ENCODE measurements at regions not wholly inside any gene's neighbourhood (a gene's known extent, or its start where the extent isn't known, plus 50 kb on each side); places are given as distances from the start of the nearest gene placed in this dataset.
"Not testable (repeated sequence)": the region's sequence is repeated elsewhere in the genome, so short reads cannot be mapped to it uniquely, and the experiment has no call there.

DNA sequence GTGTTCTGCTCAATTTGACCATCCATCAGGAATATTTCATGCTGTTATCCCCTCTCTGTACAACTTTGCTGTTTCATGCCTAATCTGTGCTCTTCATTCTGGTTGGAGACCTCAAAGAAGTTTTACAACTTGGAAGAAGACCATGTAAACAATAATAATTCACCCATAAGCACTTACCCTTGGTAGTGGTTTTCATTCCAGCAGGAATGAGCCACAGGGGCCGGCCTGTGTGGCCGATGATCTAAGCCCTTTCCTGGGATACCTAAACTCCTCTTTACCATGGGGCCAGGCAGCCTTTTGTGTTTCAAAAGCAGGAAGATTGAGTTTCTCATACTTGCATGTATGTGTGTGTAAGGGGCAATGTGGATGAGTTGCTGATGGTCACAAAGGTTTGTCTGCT, 165.0 kb downstream of the FGF1 start:
- no peak for DNase-seq (ENCODE audit: low read depth)
- no peak overlapping the region for H3K4me3 ChIP-seq (ENCODE audit: control insufficient read depth, low read depth, low read length)
- TF ChIP-seq, protein P1, sequence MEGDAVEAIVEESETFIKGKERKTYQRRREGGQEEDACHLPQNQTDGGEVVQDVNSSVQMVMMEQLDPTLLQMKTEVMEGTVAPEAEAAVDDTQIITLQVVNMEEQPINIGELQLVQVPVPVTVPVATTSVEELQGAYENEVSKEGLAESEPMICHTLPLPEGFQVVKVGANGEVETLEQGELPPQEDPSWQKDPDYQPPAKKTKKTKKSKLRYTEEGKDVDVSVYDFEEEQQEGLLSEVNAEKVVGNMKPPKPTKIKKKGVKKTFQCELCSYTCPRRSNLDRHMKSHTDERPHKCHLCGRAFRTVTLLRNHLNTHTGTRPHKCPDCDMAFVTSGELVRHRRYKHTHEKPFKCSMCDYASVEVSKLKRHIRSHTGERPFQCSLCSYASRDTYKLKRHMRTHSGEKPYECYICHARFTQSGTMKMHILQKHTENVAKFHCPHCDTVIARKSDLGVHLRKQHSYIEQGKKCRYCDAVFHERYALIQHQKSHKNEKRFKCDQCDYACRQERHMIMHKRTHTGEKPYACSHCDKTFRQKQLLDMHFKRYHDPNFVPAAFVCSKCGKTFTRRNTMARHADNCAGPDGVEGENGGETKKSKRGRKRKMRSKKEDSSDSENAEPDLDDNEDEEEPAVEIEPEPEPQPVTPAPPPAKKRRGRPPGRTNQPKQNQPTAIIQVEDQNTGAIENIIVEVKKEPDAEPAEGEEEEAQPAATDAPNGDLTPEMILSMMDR (IDR thresholded peaks at IDR 0.05; ENCODE audit: control insufficient read depth, insufficient read depth, low read depth, low read length, missing control alignments): no peak

DNA sequence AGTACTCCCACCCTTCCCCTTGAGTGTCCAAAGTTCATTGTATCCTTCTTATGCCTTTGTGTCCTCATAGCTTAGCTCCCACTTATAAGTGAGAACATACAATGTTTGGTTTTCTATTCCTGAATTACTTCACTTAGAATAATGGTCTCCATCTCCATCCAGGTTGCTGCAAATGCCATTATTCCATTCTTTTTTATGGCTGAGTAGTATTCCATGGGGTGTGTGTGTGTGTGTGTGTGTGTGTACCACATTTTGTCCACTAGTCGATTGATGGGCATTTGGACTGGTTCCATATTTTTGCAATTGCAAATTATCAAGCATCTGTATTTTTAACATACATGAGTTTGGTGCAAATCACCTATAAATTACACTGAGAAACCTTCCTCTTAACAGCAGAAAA, 166.0 kb downstream of the FGF1 start:
- H3K4me3 ChIP-seq (ENCODE audit: control insufficient read depth, low read depth, low read length); DNase-seq (ENCODE audit: low read depth): not testable (repeated sequence)

DNA sequence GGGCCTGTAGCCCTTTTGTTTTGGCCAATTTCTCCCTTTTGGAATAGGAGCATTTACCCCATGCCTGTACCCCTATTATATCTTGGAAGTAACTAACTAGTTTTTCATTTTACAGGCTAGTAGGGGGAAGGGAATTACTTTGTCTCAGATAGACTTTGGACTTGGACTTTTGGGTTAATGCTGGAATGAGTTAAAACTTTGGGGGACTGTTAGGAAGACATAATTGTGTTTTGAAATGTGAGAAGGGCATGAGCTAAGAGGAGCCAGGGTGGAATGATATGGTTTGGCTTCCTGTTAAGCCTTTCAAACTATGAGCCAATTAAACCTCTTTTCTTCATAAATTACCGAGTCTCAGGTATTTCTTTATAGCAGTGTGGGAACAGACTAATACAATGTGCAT, 168.1 kb downstream of the FGF1 start:
- TF ChIP-seq, protein P1 (IDR thresholded peaks at IDR 0.05; ENCODE audit: control insufficient read depth, insufficient read depth, low read depth, low read length, missing control alignments): no peak
- no peak for DNase-seq (ENCODE audit: low read depth)
- H3K4me3 ChIP-seq (ENCODE audit: control insufficient read depth, low read depth, low read length): no peak overlapping the region

DNA sequence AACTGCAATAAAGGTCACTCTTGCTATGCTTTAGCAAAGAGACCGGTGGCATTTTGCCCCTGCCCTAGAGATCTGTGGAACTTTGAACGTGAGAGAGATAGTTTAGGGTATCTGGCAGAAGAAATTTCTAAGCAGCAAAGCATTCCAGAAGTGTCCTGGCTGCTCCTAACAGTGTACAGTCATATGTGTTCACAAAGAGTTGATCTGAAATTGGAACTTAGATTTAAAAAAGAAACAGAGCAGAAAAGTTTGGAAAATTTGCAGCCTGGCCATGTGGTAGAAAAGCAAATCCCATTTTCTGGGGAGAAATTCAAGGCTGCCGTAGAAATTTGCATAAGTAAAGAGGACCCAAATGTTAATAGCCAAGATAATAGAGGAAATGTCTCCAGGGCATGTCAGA, 169.2 kb downstream of the FGF1 start:
- no peak overlapping the region for H3K4me3 ChIP-seq (ENCODE audit: control insufficient read depth, low read depth, low read length)
- TF ChIP-seq, protein P1 (IDR thresholded peaks at IDR 0.05; ENCODE audit: control insufficient read depth, insufficient read depth, low read depth, low read length, missing control alignments): no peak
- DNase-seq (ENCODE audit: low read depth): no peak

DNA sequence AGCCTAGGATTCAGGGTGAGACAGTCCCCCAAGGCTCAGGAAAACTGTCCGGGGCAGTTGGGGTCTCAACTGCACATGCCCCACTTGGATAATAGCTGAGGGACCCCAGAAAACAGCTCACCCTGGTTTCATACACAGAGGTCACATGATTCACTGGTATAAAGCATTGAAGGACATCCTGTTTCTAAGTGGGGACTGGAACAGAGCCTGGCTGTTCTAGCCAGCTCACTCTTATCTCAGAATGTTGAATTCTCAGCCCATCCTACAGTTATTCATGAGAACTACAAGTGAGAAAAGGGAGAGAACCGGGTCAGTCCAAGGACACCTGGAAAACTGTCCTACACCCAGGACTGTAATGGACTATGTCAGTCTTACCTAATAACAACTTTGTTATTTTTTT, 170.9 kb downstream of the FGF1 start:
- DNase-seq (ENCODE audit: low read depth): no peak
- TF ChIP-seq, protein P1 (IDR thresholded peaks at IDR 0.05; ENCODE audit: control insufficient read depth, insufficient read depth, low read depth, low read length, missing control alignments): no peak
- H3K4me3 ChIP-seq (ENCODE audit: control insufficient read depth, low read depth, low read length): no peak overlapping the region

DNA sequence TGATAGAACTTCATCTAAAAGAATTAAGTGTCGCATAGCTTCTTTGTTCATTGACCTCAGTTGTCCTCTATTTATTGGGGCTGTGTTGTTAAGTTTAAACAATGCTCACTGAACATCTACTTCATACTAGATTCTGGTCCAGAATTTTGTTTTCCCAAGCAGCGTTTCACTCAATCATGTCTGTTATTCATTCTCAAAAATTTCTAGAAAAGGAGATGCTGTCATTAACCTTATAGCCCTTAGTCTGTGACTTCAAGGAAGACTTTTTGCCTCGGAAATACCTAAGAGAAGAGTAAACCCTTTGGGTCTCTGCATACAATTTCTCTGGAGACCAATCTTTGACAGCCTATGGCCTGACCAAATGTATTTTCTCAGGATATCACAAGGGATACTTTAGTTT, 171.7 kb downstream of the FGF1 start:
- TF ChIP-seq, protein P1 (IDR thresholded peaks at IDR 0.05; ENCODE audit: control insufficient read depth, insufficient read depth, low read depth, low read length, missing control alignments): no peak
- H3K4me3 ChIP-seq (ENCODE audit: control insufficient read depth, low read depth, low read length): no peak overlapping the region
- no peak for DNase-seq (ENCODE audit: low read depth)

DNA sequence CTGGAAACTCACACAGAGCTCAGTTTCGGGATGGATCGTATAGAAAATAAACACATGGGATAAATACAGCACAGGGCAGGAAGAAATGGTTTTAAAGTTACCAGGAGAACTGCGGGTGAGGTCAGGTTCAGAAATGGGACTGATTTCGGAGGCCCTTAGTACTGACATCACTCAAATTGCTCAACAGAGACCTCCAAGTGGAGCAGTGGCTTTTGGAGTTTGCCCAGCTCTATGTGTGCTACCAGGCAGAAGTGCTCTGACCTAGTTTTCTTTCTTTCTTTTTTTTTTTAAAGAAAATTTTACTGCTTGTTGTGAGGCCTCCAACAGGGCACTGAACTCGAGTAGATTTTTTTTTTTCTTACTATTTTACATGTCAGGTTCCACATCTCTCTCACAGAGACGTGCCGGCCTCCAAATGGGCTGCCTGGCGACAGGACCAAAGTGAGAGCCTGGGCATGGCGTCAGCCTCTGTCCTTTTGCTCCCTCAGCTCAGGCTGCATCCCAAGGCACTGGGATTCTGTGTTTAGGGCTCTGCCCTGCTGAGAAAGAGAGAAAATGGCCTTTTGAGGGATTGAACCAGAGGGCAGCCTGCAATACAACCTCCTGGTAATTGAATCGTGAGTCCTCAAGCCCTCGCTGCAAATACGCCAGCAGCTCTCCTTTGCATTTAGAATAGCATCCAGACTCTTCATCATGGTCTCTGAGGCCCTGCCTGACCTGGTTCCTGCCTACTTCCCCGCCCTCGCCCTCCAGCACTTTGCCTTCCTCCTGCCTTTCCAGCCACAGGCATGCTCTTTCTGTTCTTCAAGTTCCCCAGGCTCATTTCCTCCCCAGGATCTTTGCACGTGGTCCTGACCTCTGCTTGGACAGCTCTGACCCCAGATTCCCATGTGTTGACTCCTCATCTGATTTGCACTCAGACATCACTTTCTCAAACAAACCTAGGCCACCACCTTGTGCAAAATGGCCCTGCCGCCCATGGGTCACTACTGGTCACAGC, 173.5 kb downstream of the FGF1 start:
- TF ChIP-seq, protein P1 (IDR thresholded peaks at IDR 0.05; ENCODE audit: control insufficient read depth, insufficient read depth, low read depth, low read length, missing control alignments): no peak
- DNase-seq (ENCODE audit: low read depth): peak; percentile 31
- no peak overlapping the region for H3K4me3 ChIP-seq (ENCODE audit: control insufficient read depth, low read depth, low read length)
